HG03280 (cell line): ENCODE measurements at regions not wholly inside any gene's neighbourhood (a gene's known extent, or its start where the extent isn't known, plus 50 kb on each side); places are given as distances from the start of the nearest gene placed in this dataset.
"Not testable (repeated sequence)": the region's sequence is repeated elsewhere in the genome, so short reads cannot be mapped to it uniquely, and the experiment has no call there.

Experiments
- ATAC-seq: cut with Tn5 transposase; IDR thresholded peaks from one replicate; pipeline ENCODE4 v1.9.1; 2021; ENCODE audit warnings: mild to moderate bottlenecking, moderate library complexity; ENCODE audit not compliant: unreplicated experiment

DNA sequence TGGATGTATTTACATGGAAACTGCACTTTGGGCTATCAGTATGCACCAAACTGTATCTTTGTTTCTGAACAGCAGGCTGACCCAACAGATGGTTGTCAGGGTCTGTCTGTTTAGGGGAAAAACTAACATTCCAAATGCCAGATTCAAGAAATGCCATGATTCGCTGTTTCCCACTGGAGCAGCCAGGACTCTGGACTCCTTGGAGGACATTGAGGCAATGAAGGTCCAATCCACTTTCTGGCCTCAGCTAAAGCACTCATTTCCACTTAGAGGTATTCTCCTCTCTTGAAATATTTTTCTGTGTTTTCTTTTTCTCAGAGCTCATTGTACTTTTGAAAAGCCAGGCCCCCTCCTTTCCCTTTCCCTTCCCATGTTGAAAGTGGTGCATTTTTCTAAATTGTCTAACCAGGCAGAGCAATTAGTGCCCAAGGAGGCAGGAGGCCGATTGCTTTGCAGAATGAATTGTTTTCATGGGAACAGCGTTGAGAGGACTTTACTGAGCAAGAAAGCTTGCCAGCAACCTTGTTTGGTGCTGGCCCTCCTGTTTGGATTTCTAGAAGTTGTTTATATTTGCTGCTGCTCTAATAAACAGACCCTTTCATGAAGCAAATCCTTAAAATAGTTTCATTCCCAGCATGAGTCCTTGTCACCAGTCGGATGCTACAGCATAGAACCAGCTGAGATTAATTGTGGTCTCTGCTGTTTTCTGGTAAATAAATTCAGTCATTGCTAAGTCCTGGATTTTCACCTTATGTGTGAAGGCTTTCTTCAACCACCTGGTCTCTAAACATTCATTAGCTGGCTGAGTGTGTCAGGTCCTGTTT, 132.8 kb upstream of the TAF11L2 start:
- ATAC-seq, result no peak

DNA sequence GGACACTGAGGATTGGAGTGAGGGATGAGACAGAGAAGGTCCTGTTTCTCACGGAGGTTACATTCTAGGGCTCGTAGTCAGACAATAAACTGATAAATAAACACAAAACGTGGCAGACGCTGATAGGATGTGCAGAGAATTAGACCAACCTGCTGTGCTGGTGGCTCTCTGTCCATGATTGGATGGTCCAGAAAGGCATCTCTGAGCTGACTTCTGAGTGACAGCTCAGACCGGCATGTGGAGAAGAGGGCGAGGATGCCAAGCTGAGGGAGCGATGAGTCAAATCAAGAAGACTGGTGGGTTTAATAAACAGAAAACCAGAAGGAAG, 132.3 kb upstream of the TAF11L2 start:
- no peak for ATAC-seq

DNA sequence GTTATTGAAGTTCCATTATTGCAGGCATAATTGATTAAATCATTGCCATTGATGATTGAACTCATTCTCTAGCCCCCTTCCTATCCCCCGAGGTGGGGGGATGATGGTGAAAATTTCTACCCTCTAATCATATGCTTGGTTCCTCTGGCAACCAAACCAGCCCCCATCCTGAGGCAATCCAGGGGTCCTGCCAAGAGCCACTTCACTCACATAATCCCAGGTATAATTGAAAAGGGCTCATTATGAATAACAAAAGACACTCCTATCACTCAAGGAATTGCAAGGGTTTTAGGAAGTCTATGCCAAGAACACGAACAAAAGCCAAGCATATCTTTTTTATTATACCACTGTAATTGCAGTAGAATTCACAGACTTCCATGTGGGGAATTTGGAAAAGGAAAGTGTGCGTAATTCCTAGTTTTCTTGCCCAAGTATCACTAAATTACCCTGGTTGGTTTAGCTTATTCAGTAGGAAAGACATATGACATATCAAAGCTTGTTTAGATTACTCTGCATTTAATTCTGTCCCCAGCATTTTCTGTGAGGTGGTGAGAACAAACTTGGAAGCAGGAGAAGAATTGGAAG, 130.7 kb upstream of the TAF11L2 start:
- ATAC-seq, result no peak

DNA sequence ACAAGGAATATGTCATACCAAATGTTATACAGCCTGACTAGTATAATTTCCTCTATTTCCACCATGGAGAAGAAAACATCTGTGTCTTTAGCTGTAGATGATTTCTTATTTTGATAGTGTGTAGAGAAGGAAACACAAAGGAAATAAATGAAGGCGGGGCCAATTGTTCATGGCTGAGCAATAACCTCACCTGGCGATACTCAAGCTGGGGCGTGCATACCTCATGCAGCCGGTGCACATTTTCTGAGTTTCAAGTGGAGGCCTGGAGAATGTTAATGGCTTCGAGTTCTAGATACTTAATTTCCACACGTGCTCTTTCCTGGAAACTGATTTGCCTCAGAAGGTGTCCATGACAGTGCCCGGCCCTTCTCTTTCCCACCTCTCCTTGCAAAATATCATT, 127.4 kb upstream of the TAF11L2 start:
- no peak for ATAC-seq

DNA sequence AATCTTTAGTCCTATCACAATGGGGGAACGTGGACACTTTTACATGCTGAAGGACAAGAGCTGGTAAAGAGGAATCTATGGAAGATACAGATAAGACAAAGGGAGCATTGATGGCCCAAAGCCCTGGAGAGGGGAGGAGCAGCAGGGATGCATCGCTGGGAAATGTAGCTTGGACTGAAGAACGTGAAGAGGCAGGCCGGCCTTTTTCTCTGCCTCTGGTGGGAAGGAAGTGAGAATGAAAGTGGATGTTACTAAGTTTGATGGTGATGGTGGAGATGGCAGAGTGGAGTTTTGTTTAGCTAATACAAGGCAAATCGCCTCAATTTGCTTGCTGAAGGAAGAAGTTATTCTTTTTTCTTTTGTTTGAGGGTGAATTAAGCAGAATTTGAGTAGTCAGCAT, 124.6 kb upstream of the TAF11L2 start:
- ATAC-seq, result no peak

DNA sequence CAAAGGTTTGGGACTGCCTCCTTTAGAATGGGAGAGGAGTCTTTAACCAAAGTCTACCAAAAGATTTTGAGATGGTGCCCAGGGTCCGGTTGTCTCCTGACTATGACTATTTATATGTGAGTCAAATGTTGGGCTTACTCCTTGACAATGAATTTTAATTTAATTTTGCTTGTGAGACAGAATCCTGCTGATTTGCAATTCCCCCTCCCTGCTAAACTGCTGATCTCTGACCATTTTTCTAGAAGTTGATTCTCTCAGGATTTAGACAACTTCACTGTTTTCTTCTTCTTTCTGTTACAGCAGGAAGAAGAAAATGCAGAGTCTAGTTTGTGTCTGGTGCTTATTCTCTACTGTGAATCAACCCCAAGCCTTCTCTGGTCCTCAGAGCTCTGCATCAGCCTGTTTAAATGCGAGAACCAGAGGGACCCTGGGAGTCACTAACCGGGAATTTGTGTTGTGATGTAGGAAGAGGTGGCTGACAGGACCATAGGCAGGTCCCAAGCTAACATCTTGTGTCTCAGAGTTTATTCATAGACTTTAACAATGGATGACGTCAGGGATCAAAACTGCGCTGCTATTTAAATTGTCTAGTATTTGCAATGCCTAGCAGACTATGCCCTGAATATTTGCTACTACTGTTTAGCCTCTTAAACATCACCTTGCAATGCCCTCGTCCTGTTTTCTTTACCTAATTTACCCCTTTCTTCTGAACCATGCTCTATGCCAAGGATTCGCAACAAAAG, 124.0 kb upstream of the TAF11L2 start:
- ATAC-seq, result no peak

DNA sequence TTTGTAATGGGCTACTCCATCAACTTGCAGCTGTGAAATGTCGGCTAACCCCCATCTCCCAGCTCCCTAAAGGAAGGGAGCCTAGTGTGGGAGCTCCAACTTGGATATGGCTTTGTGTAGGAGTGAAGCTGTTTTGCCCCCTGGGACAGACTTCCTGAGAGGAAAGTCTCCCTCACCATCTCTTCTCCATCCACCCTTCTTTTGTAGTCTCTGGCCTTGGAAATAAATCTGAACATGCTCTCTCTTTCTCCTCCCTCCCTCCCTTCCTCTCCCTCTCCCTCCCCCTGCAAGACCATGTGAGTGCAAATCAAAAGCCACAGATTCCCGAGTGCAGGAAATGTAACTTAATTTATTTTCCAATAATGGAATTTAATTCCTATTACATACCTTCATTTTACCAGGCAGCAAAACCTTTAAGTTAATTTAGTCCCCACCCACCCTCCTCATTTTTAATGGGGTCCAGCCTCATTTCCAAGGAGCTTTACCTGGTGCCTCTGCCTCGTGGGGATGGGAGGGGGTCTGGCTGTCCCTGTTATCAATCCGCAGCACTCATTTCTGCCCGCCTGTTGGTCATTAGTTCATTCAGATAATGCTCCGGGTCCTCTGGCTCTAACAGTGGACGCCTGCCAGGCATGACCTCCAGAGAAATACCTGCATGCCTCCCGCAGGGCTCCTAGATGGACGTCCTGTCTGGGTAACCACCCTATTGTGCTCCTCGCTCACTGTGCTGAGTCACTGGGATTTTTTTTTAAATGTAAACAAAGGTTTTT, 122.9 kb upstream of the TAF11L2 start:
- no peak for ATAC-seq

DNA sequence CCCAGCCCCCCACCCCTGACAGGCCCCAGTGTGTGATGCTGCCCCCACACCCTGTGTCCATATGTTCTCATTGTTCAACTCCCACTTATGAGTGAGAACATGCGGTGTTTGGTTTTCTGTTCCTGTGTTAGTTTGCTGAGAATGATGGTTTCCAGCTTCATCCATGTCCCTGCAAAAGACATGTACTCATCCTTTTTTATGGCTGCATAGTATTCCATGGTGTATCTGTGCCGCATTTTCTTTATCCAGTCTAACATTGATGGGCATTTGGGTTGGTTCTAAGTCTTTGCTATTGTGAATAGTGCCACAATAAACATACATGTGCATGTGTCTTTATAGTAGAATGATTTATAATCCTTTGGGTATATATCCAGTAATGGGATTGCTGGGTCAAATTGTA, 122.1 kb upstream of the TAF11L2 start:
- ATAC-seq, result not testable (repeated sequence)

DNA sequence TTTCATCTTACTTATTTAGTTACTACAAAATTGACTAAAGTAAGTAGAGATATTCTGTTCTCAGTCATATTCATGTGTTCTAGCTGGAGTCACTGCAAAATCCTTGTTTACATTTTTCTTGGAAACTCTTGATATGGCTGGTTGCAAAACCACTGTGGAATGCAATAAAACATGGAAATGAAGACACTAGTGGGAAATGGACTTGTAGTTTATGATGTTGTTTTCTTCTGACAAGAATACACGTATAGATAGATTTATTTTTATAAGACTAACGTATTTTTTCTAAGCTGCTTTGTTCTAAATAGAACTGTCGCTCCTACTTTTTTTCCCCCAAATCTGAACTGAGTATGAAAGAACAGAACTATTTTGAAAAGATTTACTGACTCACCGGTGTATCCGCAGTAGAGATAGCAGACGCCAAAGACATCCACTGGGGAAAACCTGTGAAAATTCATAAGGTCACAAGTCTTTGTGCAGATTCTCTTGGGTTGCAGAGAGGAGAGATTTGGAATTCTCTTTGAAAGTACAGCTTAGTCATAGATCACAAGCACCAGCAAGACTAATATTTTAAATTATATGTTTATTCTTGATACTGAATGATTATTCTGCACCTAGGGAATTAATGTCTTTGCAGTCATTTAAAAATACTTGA, 119.6 kb upstream of the TAF11L2 start:
- no peak for ATAC-seq

DNA sequence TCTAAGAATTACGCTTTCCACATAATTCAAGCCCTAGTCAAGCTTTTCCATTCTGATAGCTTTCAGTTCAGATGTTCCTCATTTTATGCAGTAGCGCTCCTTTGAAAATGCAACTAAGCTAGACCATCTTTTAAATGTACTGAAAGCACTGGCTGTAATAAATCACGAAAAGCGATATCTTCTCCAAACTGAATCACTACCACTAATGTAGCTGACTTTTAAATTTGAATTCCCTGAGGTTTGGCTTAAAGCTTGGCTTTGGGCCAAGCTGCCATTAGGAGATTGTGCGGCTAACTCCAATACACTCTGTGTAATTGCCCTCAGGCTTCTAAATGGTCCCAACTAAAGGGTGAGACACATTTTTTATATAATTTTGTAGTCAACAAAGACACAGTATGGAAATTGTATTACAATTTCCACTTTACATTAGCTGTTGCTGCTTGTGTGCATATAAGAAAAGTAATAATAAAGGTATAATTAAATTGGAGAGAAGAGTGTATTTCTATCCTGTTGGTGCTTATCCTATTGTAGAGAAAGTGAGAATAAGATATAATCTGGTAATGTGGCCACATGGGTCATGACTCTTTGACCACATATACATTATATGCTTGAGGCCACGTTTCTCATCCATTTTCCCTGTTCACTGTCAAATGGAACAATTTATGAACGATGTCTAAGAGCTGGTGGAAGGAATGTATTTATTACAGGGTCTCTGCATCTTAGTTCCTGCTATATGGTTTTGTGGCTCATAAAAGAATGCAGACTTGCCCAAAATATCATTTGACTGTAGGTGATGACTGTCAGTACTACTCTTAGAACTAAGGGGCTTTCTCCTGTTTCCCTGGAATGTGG, 118.7 kb upstream of the TAF11L2 start:
- ATAC-seq, result no peak

DNA sequence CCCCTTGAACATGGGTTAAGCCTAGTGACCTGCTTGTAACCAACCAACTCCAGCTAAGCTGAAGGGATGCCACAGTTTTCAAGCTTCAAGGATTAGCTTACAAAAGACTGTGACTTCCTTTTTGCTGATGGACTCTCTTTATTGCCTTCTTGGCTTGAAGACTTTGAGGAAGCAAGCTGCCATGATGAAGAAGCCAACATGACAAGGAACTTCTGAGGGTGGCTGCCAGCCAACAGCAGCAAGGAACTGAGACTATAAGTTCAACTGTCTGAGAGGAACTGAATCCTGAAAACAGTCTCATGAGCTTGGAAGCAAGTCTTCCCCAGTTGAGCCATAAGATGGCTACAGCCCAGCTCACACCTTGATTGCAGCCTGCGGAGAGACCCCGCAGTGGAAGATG, 116.1 kb upstream of the TAF11L2 start:
- no peak for ATAC-seq

DNA sequence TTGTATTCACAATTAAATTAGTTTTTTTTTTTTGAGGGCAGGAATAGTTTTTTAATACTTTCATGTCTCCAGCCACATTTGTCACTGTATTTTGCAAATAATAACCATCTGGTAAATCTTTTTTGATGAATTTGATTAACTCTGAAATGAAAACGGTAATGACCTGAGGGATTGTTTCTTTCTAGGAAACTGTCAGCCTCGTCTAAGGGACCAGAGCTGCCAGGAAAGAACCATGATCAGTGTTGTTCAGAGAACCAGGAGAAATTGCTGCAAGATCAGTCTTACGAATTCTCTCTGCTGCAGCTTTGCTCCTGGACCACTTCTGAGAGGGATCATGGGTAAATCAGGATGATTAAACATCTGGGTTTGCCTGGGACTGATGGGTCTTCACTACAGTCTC, 114.5 kb upstream of the TAF11L2 start:
- no peak for ATAC-seq

DNA sequence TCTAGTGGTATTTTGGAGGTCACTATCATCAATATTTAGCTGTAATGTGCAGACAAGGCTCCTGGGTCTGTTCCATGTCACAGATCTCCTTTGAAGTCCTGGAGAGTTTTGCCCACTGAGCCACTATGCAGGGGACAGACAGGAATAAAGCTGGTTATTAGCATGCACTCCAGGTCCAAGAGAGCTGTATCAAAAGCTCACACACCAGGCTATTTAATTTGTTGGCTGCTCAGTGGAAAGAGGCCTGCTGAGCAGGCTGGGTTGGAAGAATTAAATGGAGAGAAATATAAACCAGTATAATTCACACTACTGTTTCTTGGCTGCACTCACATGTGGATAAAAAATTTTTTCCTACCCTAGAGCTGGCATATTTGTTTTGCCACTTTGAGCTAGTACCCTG, 113.8 kb upstream of the TAF11L2 start:
- ATAC-seq, result no peak

DNA sequence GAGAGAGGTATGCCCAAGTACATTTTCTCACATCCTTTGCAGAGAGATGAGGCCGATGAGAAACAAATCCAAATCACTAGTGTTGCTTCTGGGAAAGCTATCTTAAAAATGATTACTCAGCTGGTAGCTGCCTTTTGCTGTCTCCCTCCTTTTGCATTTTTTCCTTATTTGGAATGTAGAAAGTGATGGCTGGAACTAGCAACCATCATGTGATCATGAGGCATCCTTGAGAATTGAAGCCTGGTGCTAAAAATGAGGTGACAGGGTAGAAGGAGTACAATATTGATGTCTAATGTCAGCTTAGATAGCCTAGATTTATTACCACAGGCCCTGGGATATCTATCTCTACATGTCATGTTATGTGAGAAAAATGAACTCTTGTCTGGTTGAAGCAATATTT, 109.3 kb upstream of the TAF11L2 start:
- ATAC-seq, result no peak

DNA sequence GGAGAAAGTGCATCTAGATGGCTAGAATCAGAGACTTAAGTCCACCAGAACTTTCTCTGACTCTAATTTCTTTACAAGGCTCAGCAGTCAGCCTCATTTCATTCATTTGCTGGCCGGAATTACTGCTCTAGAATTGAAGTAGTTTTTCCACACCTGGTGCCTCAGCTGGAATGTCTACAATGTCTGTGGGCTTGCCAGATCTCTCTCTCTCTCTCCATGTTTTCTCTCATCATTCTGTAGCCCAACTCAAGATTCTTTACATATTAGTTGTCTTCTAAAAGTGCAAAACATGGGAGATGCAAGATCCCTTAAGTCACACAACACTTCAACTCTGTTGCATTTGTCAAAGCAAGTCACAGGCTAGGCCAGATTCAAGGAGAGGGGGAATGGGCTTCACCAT, 103.9 kb upstream of the TAF11L2 start:
- ATAC-seq, result no peak

DNA sequence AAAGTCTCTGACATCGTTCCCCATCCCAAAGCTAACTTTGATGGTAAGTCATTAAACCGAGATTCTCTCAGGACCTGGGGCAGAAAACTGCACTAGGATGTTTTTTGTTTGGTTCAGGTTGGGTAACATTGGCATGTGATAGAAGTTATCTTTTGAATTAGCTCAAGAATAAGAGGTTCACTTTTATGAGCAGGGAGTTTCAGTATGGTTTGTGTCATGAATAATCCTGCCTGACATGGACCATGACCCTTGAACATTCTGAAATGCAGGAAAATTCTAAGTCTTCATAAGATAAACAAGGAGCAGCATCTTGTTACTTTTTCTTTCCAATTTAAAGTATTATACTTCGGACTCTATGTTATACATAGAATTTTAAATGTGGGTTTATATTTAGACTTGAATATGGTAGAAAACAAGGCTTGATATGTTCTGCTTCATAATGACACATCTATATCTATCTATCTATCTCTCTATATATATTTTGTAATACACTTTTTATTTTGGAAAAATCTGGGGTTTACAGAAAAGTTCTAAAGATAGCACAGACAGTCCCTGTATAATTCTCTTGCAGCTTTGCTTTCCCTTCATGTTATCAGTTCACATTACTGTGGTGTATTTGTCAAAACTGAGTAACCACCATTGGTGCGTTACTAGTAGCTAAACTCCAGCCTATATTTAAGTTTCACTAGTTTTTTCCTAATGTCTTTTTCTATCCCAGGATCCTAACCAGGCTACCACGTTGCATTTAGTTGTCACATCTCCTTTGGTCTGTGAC, 102.7 kb upstream of the TAF11L2 start:
- no peak for ATAC-seq

DNA sequence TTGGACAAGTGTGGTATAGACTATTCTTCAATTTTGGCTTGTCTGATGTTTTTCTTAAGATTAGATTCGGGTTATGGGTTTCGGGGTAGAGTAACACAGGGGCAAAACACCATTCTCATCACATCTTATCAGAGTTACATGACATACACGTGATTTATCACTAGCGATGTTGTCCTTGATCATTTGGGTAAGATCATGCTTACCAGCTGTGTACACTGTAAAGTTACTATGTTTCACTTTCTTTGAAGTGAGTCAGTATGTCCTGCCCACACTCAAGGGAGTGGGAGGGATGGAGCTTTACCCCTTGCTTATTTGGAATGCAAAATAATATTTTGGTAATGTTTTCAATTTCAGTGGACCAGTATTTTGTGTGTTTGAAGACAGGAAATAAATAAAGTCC, 101.8 kb upstream of the TAF11L2 start:
- ATAC-seq, result peak; percentile 56

DNA sequence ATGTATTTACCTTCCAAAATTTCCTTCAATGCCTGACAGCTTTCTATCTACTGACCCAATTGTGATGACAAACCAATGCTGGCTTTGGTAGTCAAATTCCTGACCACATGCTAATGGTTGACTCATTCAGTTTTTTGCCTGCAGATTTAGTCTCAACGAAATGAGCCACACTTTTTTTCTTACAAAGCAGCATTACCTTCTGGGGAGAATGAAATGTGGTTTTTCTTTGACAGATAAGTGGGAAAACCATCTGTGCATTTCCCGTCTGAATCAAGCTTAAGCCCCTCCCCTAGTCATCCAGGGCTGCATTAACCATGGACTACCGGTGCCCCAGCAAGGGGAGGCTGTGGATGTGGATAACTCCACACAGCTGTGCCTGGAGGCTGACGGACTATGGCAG, 99.6 kb upstream of the TAF11L2 start:
- no peak for ATAC-seq
